GM19463 (cell line): ENCODE measurements at regions not wholly inside any gene's neighbourhood (a gene's known extent, or its start where the extent isn't known, plus 50 kb on each side); places are given as distances from the start of the nearest gene placed in this dataset.
A peak's percentile ranks its signal among the peaks of the same experiment; 100 is the strongest.

Experiments used
- ATAC-seq: cut with Tn5 transposase; IDR thresholded peaks from one replicate; pipeline ENCODE4 v1.9.1; 2021; ENCODE audit warnings: mild to moderate bottlenecking, moderate library complexity; ENCODE audit not compliant: unreplicated experiment

GRCh38 chr5:84606784-84607183 lies 222.1 kb upstream of the EDIL3 start:
- ATAC-seq: no peak

GRCh38 chr5:84605241-84605640 lies 220.6 kb upstream of the EDIL3 start:
- no peak for ATAC-seq

- no peak for ATAC-seq
These were observed 219.0 kb upstream of the EDIL3 start for GRCh38 chr5:84603568-84604185.

- peak; percentile 68 for ATAC-seq
These were observed 217.7 kb upstream of the EDIL3 start for GRCh38 chr5:84602371-84602771.

GRCh38 chr5:84599964-84600363 lies 215.3 kb upstream of the EDIL3 start:
- ATAC-seq: no peak

- ATAC-seq: no peak
These were observed 213.2 kb upstream of the EDIL3 start for GRCh38 chr5:84597904-84598303.

- no peak for ATAC-seq
These were observed 205.9 kb upstream of the EDIL3 start for GRCh38 chr5:84590629-84591028.

GRCh38 chr5:84589926-84590325 lies 205.2 kb upstream of the EDIL3 start:
- no peak for ATAC-seq

- no peak for ATAC-seq
These were observed 200.5 kb upstream of the EDIL3 start for GRCh38 chr5:84585218-84585617.

- no peak for ATAC-seq
These were observed 193.5 kb upstream of the EDIL3 start for GRCh38 chr5:84578226-84578625.

- no peak for ATAC-seq
These were observed 188.5 kb upstream of the EDIL3 start for GRCh38 chr5:84573017-84573712.

GRCh38 chr5:84569307-84569706 lies 184.6 kb upstream of the EDIL3 start:
- no peak for ATAC-seq

- ATAC-seq: no peak
These were observed 183.5 kb upstream of the EDIL3 start for GRCh38 chr5:84568171-84568570.

- ATAC-seq: no peak
These were observed 181.2 kb upstream of the EDIL3 start for GRCh38 chr5:84565866-84566265.

- ATAC-seq: no peak
These were observed 179.8 kb upstream of the EDIL3 start for GRCh38 chr5:84564321-84565075.

- no peak for ATAC-seq
These were observed 165.5 kb upstream of the EDIL3 start for GRCh38 chr5:84550222-84550621.

- ATAC-seq: no peak
These were observed 164.4 kb upstream of the EDIL3 start for GRCh38 chr5:84549054-84549453.

GRCh38 chr5:84546686-84547085 lies 162.0 kb upstream of the EDIL3 start:
- ATAC-seq: no peak

GRCh38 chr5:84536797-84537196 lies 152.1 kb upstream of the EDIL3 start:
- no peak for ATAC-seq

GRCh38 chr5:84535281-84535680 lies 150.6 kb upstream of the EDIL3 start:
- no peak for ATAC-seq

- ATAC-seq: no peak
These were observed 139.8 kb upstream of the EDIL3 start for GRCh38 chr5:84524491-84524890.

GRCh38 chr5:84518862-84519261 lies 134.2 kb upstream of the EDIL3 start:
- ATAC-seq: no peak
